ENCODE measurements at regions not wholly inside any gene's neighbourhood (a gene's known extent, or its start where the extent isn't known, plus 50 kb on each side); places are given as distances from the start of the nearest gene placed in this dataset.

- FAIRE-seq (no peak), DNase-seq (ENCODE audit: low read depth, low spot score) (no peak), ATAC-seq (no peak)
- no peak overlapping the region for H3K4me3 ChIP-seq
- no peak overlapping the region for H3K4me2 ChIP-seq (ENCODE audit: control insufficient read depth, insufficient read depth)
- no peaks in the 10 kb centered on the region for H3K36me3 ChIP-seq (ENCODE audit: control insufficient read depth in 2 of 2, insufficient read depth in 2 of 2, low read length in 1 of 2)
- POLR2A ChIA-PET: no interaction called here
- RAD21 ChIA-PET (ENCODE audit: unreplicated experiment): no interaction called here
- CTCF ChIA-PET: no interaction called here
- no peaks in the 10 kb centered on the region for H3K4me1 ChIP-seq (ENCODE audit: control insufficient read depth, insufficient read depth, low read length)
- H2AFZ ChIP-seq (ENCODE audit: control insufficient read depth, low read depth, low read length): no peak overlapping the region
- no peaks in the 10 kb centered on the region for H3K9me3 ChIP-seq (replicated peaks; ENCODE audit: control insufficient read depth, insufficient read depth, low read length)
- no peak overlapping the region for H3K9ac ChIP-seq (ENCODE audit: control insufficient read depth, insufficient read depth, low read length)
- TF ChIP-seq KDM1A (IDR thresholded peaks at IDR 0.05; ENCODE audit: borderline replicate concordance) (no peak), ETV6 (conservative IDR thresholded peaks at IDR 0.05 in 1 of 2, IDR thresholded peaks at IDR 0.05 in 1 of 2; ENCODE audit: borderline replicate concordance in 1 of 2, low read depth in 1 of 2) (no peak), BRCA1 (IDR thresholded peaks at IDR 0.05; ENCODE audit: low read depth, low read length) (no peak), USF1 (IDR thresholded peaks at IDR 0.05; ENCODE audit: borderline replicate concordance, extremely low read length, insufficient read depth, low read depth, low read length) (no peak), ATF7 (IDR thresholded peaks at IDR 0.05; ENCODE audit: low read depth) (no peak), NBN (IDR thresholded peaks at IDR 0.05) (no peak), RELA (IDR thresholded peaks at IDR 0.05; ENCODE audit: borderline replicate concordance, partially characterized antibody) (no peak), HDAC6 (IDR thresholded peaks at IDR 0.05; ENCODE audit: unreplicated experiment) (no peak), ZBTB4 (CRISPR knock-in tag; IDR thresholded peaks at IDR 0.05) (no peak), EP300 (IDR thresholded peaks at IDR 0.05; ENCODE audit: borderline replicate concordance in 1 of 2, control insufficient read depth in 1 of 2, low read depth in 2 of 2, low read length in 2 of 2) (no peak), E2F4 (IDR thresholded peaks at IDR 0.05; ENCODE audit: low read depth, low read length) (no peak), EED (IDR thresholded peaks at IDR 0.05; ENCODE audit: low read depth) (no peak), BMI1 (IDR thresholded peaks at IDR 0.05; ENCODE audit: borderline replicate concordance) (no peak), FOS (IDR thresholded peaks at IDR 0.05; ENCODE audit: borderline replicate concordance, extremely low read depth, insufficient read length) (no peak), ZZZ3 (IDR thresholded peaks at IDR 0.05; ENCODE audit: control insufficient read depth, insufficient read length, low read depth) (no peak), MTA2 (IDR thresholded peaks at IDR 0.05; ENCODE audit: low read depth) (no peak)
- no peaks in the 10 kb centered on the region for H3K79me2 ChIP-seq (ENCODE audit: control insufficient read depth, insufficient read depth, low read length)
- no TSS peak for BruUV-seq (replicated peaks)
- in situ Hi-C loops (cut with MboI) (no loop called here), intact Hi-C loops (cut with micrococcal nuclease; ENCODE audit: unreplicated experiment) (no loop called here)
- no peaks in the 10 kb centered on the region for H3K27me3 ChIP-seq (replicated peaks in 1 of 2; ENCODE audit: control insufficient read depth in 2 of 2, insufficient read depth in 2 of 2, low read length in 1 of 2)
- SMC1A ChIA-PET (ENCODE audit: uncharacterized antibody, unreplicated experiment): no interaction called here
- H4K20me1 ChIP-seq (ENCODE audit: control insufficient read depth, insufficient read depth): no peaks in the 10 kb centered on the region
- 12% methylated on average over 2 of the region's 2 CpGs for WGBS (ENCODE audit: insufficient coverage, insufficient replicate concordance, low lambda C conversion rate, missing lambda C conversion rate)
- no peak overlapping the region for H3K27ac ChIP-seq (ENCODE audit: control insufficient read depth, insufficient read depth)
Observed at GRCh38 chr6:72464246-72464645, 157.6 kb upstream of the KCNQ5 start.
